GM21515 (cell line): ENCODE measurements at regions not wholly inside any gene's neighbourhood (a gene's known extent, or its start where the extent isn't known, plus 50 kb on each side); places are given as distances from the start of the nearest gene placed in this dataset.
"Not testable (repeated sequence)": the region's sequence is repeated elsewhere in the genome, so short reads cannot be mapped to it uniquely, and the experiment has no call there.

Experiments used
- ATAC-seq: cut with Tn5 transposase; IDR thresholded peaks from one replicate; pipeline ENCODE4 v1.9.1; 2021; ENCODE audit not compliant: unreplicated experiment

GRCh38 chr4:179066254-179066653 lies 1624.0 kb upstream of the AGA start:
- not testable (repeated sequence) for ATAC-seq

- ATAC-seq: no peak
Measured at GRCh38 chr4:179071131-179071530, 1628.9 kb upstream of the AGA start.

- ATAC-seq: no peak
Measured at GRCh38 chr4:179076865-179077264, 1634.6 kb upstream of the AGA start.

- ATAC-seq: no peak
Measured at GRCh38 chr4:179095585-179096221, 1653.5 kb upstream of the AGA start.

- no peak for ATAC-seq
Measured at GRCh38 chr4:179097741-179098140, 1655.5 kb upstream of the AGA start.

- ATAC-seq: no peak
Measured at GRCh38 chr4:179110356-179110755, 1668.1 kb upstream of the AGA start.

GRCh38 chr4:179110816-179111215 lies 1668.6 kb upstream of the AGA start:
- no peak for ATAC-seq

GRCh38 chr4:179112441-179113170 lies 1670.4 kb upstream of the AGA start:
- no peak for ATAC-seq

GRCh38 chr4:179114615-179115014 lies 1672.4 kb upstream of the AGA start:
- no peak for ATAC-seq

GRCh38 chr4:179116011-179116410 lies 1673.8 kb upstream of the AGA start:
- ATAC-seq: no peak

- ATAC-seq: no peak
Measured at GRCh38 chr4:179116581-179116980, 1674.3 kb upstream of the AGA start.

GRCh38 chr4:179123084-179123483 lies 1680.8 kb upstream of the AGA start:
- no peak for ATAC-seq

- ATAC-seq: no peak
Measured at GRCh38 chr4:179124419-179124818, 1682.2 kb upstream of the AGA start.

- ATAC-seq: no peak
Measured at GRCh38 chr4:179124957-179125356, 1682.7 kb upstream of the AGA start.

- no peak for ATAC-seq
Measured at GRCh38 chr4:179125870-179126269, 1683.6 kb upstream of the AGA start.

- ATAC-seq: no peak
Measured at GRCh38 chr4:179128299-179128698, 1686.1 kb upstream of the AGA start.

GRCh38 chr4:179130122-179130714 lies 1688.0 kb upstream of the AGA start:
- no peak for ATAC-seq

- no peak for ATAC-seq
Measured at GRCh38 chr4:179145746-179146525, 1703.7 kb upstream of the AGA start.

GRCh38 chr4:179151770-179152169 lies 1709.5 kb upstream of the AGA start:
- no peak for ATAC-seq

GRCh38 chr4:179163147-179163546 lies 1720.9 kb upstream of the AGA start:
- no peak for ATAC-seq

- no peak for ATAC-seq
Measured at GRCh38 chr4:179164267-179164999, 1722.2 kb upstream of the AGA start.
